ENCODE measurements at regions not wholly inside any gene's neighbourhood (a gene's known extent, or its start where the extent isn't known, plus 50 kb on each side); places are given as distances from the start of the nearest gene placed in this dataset.

- TF ChIP-seq EP300 (IDR thresholded peaks at IDR 0.05) = no peak
- TF ChIP-seq CTCF (IDR thresholded peaks at IDR 0.05) = no peak
These were observed 583.8 kb downstream of the CDH26 start for GRCh38 chr20:60541991-60542390.
